ENCODE measurements at regions not wholly inside any gene's neighbourhood (a gene's known extent, or its start where the extent isn't known, plus 50 kb on each side); places are given as distances from the start of the nearest gene placed in this dataset.

DNA sequence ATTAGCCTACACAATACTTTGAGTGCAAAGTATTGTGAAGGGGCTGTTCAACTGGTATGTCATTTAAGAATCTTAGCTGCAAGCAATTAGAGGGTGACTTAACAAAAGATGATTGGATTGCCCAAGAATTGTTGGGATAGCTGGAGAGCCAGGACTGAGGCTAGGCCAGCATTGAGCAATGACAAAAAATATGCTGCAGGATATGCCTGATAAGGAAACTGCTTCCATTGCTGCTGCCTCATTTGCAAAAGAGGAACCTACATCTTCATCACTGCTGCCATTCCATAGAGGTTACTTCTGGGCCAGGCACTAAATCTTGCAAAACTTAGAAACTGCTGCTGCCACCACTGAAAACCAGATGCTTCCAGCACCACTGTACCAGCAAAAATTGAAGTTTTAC is 108.0 kb upstream of the TBC1D5 start:
- Histone ChIP-seq H3K9me3 (ENCODE audit: insufficient read depth in 2 of 2, low read depth in 1 of 2, low read length in 1 of 2) (0 out of 4 replicates have a peak, but pooled peaks cover 0 to under 1% of the 10 kb centered on the region in 2 experiments), H3K79me2 (ENCODE audit: control insufficient read depth in 1 of 2, insufficient read depth in 2 of 2, low read length in 2 of 2) (no peaks in the 10 kb centered on the region), H2BK15ac (ENCODE audit: low read length) (no peak overlapping the region), H2BK12ac (ENCODE audit: low read depth, low read length) (no peak overlapping the region), H3K9ac (replicated peaks in 1 of 4; ENCODE audit: extremely low read depth in 1 of 4, low read depth in 3 of 4, low read length in 3 of 4) (no peak overlapping the region), H2BK5ac (ENCODE audit: low read depth, low read length) (no peak overlapping the region), H3K36me3 (ENCODE audit: control insufficient read depth in 2 of 4, insufficient read depth in 4 of 4, low read length in 3 of 4) (no peaks in the 10 kb centered on the region), H4K8ac (ENCODE audit: extremely low read depth, insufficient read depth, low read length) (no peak overlapping the region), H3K27me3 (replicated peaks in 1 of 4; ENCODE audit: control insufficient read depth in 3 of 4, extremely low read depth in 1 of 4, insufficient read depth in 3 of 4, low read length in 3 of 4) (no peaks in the 10 kb centered on the region), H2AFZ (ENCODE audit: low read length) (no peak overlapping the region), H3K23me2 (ENCODE audit: low read depth, low read length) (no peaks in the 10 kb centered on the region), H3K27ac (ENCODE audit: low read depth, low read length) (no peak overlapping the region), H3K79me1 (ENCODE audit: low read depth, low read length) (no peaks in the 10 kb centered on the region), H2BK120ac (replicated peaks; ENCODE audit: low read depth, low read length) (no peak overlapping the region), H3K4me1 (replicated peaks in 1 of 4; ENCODE audit: control insufficient read depth in 3 of 4, insufficient read depth in 4 of 4, low read length in 3 of 4) (no peaks in the 10 kb centered on the region; a peak in 1 of 7 replicates), H3K23ac (ENCODE audit: insufficient read length) (no peak overlapping the region), H3K4ac (replicated peaks; ENCODE audit: insufficient read length, low read depth, low read length) (no peak overlapping the region), H2BK20ac (ENCODE audit: low read length) (no peak overlapping the region), H4K5ac (ENCODE audit: insufficient read length, low read depth, low read length) (no peak overlapping the region), H3K4me3 (ENCODE audit: extremely low read depth in 1 of 4, insufficient read depth in 2 of 4, low read depth in 3 of 4, low read length in 4 of 4) (no peak overlapping the region), H3K18ac (ENCODE audit: extremely low read depth, low read length) (no peak overlapping the region), H4K20me1 (replicated peaks in 1 of 2; ENCODE audit: control insufficient read depth in 1 of 2, insufficient read depth in 2 of 2, low read length in 2 of 2) (no peaks in the 10 kb centered on the region), H3K14ac (ENCODE audit: insufficient read length) (no peak overlapping the region), H3K4me2 (ENCODE audit: insufficient read depth in 1 of 2, low read depth in 2 of 2, low read length in 2 of 2) (no peak overlapping the region), H4K91ac (replicated peaks; ENCODE audit: insufficient read length, low read length) (no peak overlapping the region), H2AK5ac (ENCODE audit: low read depth, low read length) (no peak overlapping the region), H3K56ac (replicated peaks; ENCODE audit: insufficient read length, low read depth, low read length) (no peak overlapping the region)
- CTCF ChIA-PET (ENCODE audit: partially characterized antibody): no interaction called here
- DNase-seq (ENCODE audit: low read depth in 1 of 2, low spot score in 2 of 2) (no peak), FAIRE-seq (no peak)
- POLR2A ChIA-PET (ENCODE audit: partially characterized antibody): no interaction called here
- TF ChIP-seq CBX8 (IDR thresholded peaks at IDR 0.05; ENCODE audit: borderline replicate concordance, low read depth, low read length) (no peak), POLR2A (IDR thresholded peaks at IDR 0.05; ENCODE audit: control extremely low read depth in 1 of 2, low read depth in 2 of 2, low read length in 2 of 2) (no peak), JUN (IDR thresholded peaks at IDR 0.05; ENCODE audit: low read depth, low read length) (no peak), TCF12 (IDR thresholded peaks at IDR 0.05; ENCODE audit: low read depth, low read length) (no peak), POLR2AphosphoS5 (IDR thresholded peaks at IDR 0.05; ENCODE audit: low read depth, low read length) (no peak), GABPA (IDR thresholded peaks at IDR 0.05; ENCODE audit: borderline replicate concordance, insufficient read depth, low read length) (no peak)
- TF ChIP-seq, protein P1, sequence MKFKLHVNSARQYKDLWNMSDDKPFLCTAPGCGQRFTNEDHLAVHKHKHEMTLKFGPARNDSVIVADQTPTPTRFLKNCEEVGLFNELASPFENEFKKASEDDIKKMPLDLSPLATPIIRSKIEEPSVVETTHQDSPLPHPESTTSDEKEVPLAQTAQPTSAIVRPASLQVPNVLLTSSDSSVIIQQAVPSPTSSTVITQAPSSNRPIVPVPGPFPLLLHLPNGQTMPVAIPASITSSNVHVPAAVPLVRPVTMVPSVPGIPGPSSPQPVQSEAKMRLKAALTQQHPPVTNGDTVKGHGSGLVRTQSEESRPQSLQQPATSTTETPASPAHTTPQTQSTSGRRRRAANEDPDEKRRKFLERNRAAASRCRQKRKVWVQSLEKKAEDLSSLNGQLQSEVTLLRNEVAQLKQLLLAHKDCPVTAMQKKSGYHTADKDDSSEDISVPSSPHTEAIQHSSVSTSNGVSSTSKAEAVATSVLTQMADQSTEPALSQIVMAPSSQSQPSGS (IDR thresholded peaks at IDR 0.05; ENCODE audit: low read length): no peak
- TF ChIP-seq, protein P2, sequence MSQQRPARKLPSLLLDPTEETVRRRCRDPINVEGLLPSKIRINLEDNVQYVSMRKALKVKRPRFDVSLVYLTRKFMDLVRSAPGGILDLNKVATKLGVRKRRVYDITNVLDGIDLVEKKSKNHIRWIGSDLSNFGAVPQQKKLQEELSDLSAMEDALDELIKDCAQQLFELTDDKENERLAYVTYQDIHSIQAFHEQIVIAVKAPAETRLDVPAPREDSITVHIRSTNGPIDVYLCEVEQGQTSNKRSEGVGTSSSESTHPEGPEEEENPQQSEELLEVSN (IDR thresholded peaks at IDR 0.05): no peak

All from H1 (cell line).